Common myeloid progenitor, CD34-positive (primary cell): ENCODE measurements at regions not wholly inside any gene's neighbourhood (a gene's known extent, or its start where the extent isn't known, plus 50 kb on each side); places are given as distances from the start of the nearest gene placed in this dataset.

Source experiments
- CTCF ChIA-PET: fragments of 350-600 bp; sonication (Branson Sonifier 250); formaldehyde crosslinking; loops from one replicate; lab custom pipeline; 2021; ENCODE audit warnings: antibody characterized with exemption; lab: Charles Lee
- POLR2A ChIA-PET: fragments of 350-600 bp; sonication (Branson Sonifier 250); formaldehyde crosslinking; loops from one replicate; lab custom pipeline; 2021; ENCODE audit warnings: antibody characterized with exemption; lab: Charles Lee
- DNase-seq, 3 donors: peaks; one replicate each; pipeline versions ENCODE4 v3.0.0 to v3.0.0-alpha.2; 2013
- H3K27ac ChIP-seq, 2 experiments: 1 replicate in 1 of 2; 2 replicates in 1 of 2; pipeline ENCODE4 v1.7.0; 2013; ENCODE audit warnings: inconsistent platforms in 2 of 2, low read length in 2 of 2, mild to moderate bottlenecking in 2 of 2, low read depth in 1 of 2, moderate library complexity in 1 of 2; ENCODE audit not compliant: severe bottlenecking in 2 of 2, insufficient read depth in 1 of 2, poor library complexity in 1 of 2
- H3K27me3 ChIP-seq, 5 experiments: replicated peaks in 2 of 5; 1 replicate in 3 of 5; 2 replicates in 2 of 5; pipeline versions ENCODE4 v1.6.1 to v1.7.0; 2013; ENCODE audit warnings: low read length in 4 of 5, mild to moderate bottlenecking in 2 of 5, moderate library complexity in 2 of 5, inconsistent platforms in 1 of 5; ENCODE audit not compliant: insufficient read depth in 5 of 5, control insufficient read depth in 4 of 5
- H3K36me3 ChIP-seq, 4 experiments: 1 replicate in 2 of 4; 2 replicates in 2 of 4; pipeline versions ENCODE4 v1.6.1 to v1.7.0; 2013; ENCODE audit warnings: low read length in 3 of 4, control low read depth in 1 of 4, mild to moderate bottlenecking in 1 of 4; ENCODE audit not compliant: control insufficient read depth in 4 of 4, insufficient read depth in 4 of 4
- H3K4me1 ChIP-seq, 4 experiments: 1 replicate in 3 of 4; 2 replicates in 1 of 4; pipeline versions ENCODE4 v1.6.1 to v1.7.1; 2013; ENCODE audit warnings: low read length in 3 of 4, mild to moderate bottlenecking in 3 of 4, control low read depth in 1 of 4, inconsistent platforms in 1 of 4, moderate library complexity in 1 of 4; ENCODE audit not compliant: control insufficient read depth in 4 of 4, insufficient read depth in 4 of 4; ENCODE audit errors: control extremely low read depth in 1 of 4
- H3K4me3 ChIP-seq, 7 experiments: 1 replicate in 4 of 7; 2 replicates in 3 of 7; pipeline versions ENCODE4 v1.5.1 to v1.7.0; 2013; ENCODE audit warnings: mild to moderate bottlenecking in 7 of 7, low read length in 6 of 7, moderate library complexity in 6 of 7, inconsistent platforms in 2 of 7, low read depth in 2 of 7, control low read depth in 1 of 7; ENCODE audit not compliant: insufficient read depth in 4 of 7, control insufficient read depth in 1 of 7; ENCODE audit errors: extremely low read depth in 1 of 7
- H3K9me3 ChIP-seq, 5 experiments: 1 replicate in 4 of 5; 2 replicates in 1 of 5; pipeline versions ENCODE4 v1.6.1 to v1.7.1; 2013; ENCODE audit warnings: low read length in 4 of 5, mild to moderate bottlenecking in 2 of 5, inconsistent platforms in 1 of 5, low read depth in 1 of 5, moderate library complexity in 1 of 5; ENCODE audit not compliant: control insufficient read depth in 4 of 5, insufficient read depth in 2 of 5; ENCODE audit errors: control extremely low read depth in 1 of 5
- WGBS: methylation state at CpG from one replicate; pipeline ENCODE4 v1.1.5; 2013; ENCODE audit not compliant: insufficient coverage; 5-methylcytosine and 5-hydroxymethylcytosine counted together

DNA sequence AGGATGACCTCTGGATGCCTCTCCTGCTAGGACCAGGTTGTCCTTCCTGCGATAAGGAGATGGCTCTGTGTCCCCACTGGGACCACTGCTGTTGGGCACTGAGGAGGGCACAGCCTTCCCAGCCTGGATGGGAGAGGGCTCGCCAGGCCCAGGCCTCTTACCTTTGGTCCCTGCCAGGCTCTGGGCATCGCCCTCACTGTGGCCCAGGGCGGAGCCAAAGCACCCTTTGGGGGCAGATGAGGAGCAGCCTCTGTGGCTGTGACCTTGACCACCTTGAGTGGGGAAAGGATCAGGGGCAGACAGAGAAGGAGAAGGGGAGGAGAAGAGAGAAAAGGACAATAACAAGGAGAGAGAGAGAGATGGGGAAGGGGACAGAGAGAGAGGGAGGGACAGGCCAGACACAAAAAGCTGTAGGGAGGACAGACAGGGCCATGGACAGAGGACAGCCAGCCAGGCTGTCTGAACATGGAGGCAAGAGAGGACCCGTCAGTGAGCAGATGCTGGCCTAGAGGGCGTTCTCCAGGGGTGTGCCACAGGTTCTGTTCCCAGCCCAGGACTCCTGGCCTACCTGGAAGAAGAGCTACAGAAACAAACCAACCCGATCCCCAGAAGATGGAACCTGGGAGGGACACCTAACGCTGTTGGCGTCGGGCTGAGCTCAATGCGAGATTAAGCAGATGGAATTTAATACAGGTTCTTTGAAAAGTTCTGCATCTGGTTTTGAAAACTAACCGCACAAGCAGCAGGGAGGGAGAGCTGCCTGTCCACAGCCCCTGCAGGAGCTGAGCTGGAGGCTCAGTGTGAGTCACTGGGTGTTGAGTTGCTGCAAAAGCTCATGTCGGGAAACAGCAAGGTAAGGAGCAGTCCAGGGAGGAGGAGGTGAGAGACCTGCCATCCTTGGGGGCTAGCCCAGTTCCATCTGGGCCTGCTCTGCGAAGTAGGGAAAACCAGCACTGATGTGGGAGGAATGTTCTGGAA is 262.1 kb downstream of the PTPRU start:
- CTCF ChIA-PET, result no interaction called here
- no peak for DNase-seq
- H3K4me3 ChIP-seq, result no peak overlapping the region
- no peak overlapping the region for H3K27ac ChIP-seq
- no peaks in the 10 kb centered on the region for H3K4me1 ChIP-seq
- peaks cover 0 to 26% (median 3%) of the 10 kb centered on the region in 5 experiments for H3K27me3 ChIP-seq
- POLR2A ChIA-PET, result no interaction called here
- H3K36me3 ChIP-seq, result no peaks in the 10 kb centered on the region
- WGBS, result 90% methylated on average over 13 of the region's 14 CpGs
- peaks cover 0 to 18% (median 4%) of the 10 kb centered on the region in 5 experiments for H3K9me3 ChIP-seq

DNA sequence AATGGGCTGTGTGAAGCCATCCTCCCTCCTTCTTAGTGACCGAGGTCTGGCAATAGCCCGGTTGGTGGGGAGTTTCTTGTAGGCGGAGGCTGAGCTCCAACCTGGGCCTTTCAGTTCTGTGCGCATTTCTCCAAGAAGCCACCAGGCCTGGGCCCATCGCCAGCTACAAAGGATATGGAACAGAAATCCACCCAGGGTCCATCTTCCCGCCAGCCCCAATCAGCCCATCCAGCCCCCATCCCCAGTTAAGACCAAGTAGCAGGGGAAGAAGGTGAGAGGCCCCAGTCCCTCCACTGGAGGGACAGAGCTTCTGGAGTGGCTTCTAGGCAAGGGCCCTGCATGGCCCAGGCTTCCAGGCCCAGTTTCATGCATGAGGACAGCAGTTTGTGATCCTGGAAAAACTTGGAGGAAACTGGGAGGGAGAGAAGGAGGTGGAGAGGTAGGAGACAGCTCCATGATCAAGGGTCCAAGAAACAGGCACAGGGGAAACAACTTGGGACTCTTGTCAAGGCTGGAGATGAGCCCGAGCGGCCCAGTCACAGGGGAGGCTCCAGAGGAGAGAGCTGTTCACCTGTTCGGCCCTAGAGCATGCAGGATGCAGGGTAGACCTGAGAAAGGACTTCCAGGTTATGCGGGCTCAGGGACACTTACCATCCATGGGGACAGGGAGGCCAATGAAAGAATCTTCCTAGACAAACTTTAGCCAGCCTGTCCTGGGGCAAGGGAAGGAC is 261.2 kb downstream of the PTPRU start:
- WGBS, result 91% methylated on average over 9 of the region's 10 CpGs
- no peaks in the 10 kb centered on the region for H3K4me1 ChIP-seq
- H3K27ac ChIP-seq, result no peak overlapping the region
- CTCF ChIA-PET, result no interaction called here
- no peak overlapping the region for H3K4me3 ChIP-seq
- DNase-seq, result no peak
- no peaks in the 10 kb centered on the region for H3K36me3 ChIP-seq
- POLR2A ChIA-PET, result no interaction called here
- H3K27me3 ChIP-seq, result peaks cover 0 to 19% (median 3%) of the 10 kb centered on the region in 5 experiments
- peaks cover 0 to 18% (median 4%) of the 10 kb centered on the region in 5 experiments for H3K9me3 ChIP-seq

DNA sequence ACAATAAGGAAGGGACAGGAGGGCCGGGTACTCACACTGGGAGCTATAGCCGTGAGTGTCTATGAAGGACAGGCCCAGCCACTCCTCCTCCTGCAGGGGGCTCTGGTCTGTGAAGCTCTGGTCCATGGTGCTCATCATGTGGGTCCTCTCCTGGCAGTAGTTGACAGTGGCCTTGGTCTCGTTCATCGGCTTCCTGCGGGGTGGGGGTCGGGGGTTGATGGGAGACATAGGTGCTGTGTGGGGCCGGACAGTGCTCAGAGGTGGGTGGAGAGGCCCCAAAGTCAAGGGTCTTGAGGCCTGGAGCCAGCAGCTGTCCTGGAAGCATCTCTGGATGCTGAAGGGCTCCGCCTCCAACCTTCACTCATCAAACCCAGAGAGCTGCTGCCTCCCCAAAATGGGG is 260.4 kb downstream of the PTPRU start:
- DNase-seq, result no peak
- CTCF ChIA-PET, result no interaction called here
- Histone ChIP-seq H3K27me3 (peaks cover 0 to 17% (median 3%) of the 10 kb centered on the region in 5 experiments), H3K4me3 (no peak overlapping the region), H3K4me1 (no peaks in the 10 kb centered on the region), H3K9me3 (peaks cover 0 to 18% (median 3%) of the 10 kb centered on the region in 5 experiments), H3K36me3 (no peaks in the 10 kb centered on the region), H3K27ac (no peak overlapping the region)
- 91% methylated on average over 4 of the region's 8 CpGs for WGBS
- POLR2A ChIA-PET, result no interaction called here

DNA sequence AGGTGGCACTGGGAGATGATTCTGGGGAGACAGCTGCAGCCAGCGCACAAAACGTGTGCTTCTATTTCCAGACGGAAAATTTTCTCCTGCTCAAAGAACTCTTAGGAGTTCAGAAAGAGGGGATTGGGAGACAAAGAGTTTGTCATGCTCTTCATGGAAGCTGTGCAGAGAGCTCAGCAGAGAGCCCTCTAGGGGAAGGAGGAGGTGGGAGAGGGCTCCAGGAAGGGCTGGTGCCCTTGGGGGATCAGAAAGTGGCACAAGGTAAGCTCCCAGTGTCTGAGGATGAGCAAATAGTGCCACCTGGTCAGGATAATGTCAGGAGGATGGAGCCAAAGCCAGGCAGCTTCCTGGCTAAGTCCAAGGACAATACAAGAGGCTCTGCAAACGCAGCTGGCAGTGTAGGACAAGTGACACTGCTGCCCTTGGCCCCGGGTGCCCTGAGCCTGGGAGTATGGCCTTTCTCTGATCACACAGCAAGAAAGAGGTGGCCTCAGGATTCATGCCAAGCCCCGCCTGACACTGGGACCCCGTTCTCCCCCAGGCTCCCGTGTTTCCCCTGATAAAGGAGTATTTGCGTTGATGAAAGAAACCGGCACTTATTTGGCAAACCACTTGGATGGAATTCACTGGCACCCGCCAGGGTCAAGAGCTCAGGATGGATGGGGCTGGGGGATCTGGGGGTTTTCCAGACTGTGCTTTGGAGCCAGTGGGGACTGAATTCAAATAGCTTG is 254.0 kb downstream of the PTPRU start:
- no peaks in the 10 kb centered on the region for H3K36me3 ChIP-seq
- H3K27ac ChIP-seq, result no peak overlapping the region
- DNase-seq, result no peak
- ChIA-PET POLR2A (no interaction called here), CTCF (no interaction called here)
- no peaks in the 10 kb centered on the region for H3K4me1 ChIP-seq
- 78% methylated on average over 11 of the region's 11 CpGs for WGBS
- peaks cover 0 to 4% (median 2%) of the 10 kb centered on the region in 5 experiments for H3K9me3 ChIP-seq
- H3K27me3 ChIP-seq, result peaks cover 0 to 5% (median 3%) of the 10 kb centered on the region in 5 experiments
- H3K4me3 ChIP-seq, result no peak overlapping the region

DNA sequence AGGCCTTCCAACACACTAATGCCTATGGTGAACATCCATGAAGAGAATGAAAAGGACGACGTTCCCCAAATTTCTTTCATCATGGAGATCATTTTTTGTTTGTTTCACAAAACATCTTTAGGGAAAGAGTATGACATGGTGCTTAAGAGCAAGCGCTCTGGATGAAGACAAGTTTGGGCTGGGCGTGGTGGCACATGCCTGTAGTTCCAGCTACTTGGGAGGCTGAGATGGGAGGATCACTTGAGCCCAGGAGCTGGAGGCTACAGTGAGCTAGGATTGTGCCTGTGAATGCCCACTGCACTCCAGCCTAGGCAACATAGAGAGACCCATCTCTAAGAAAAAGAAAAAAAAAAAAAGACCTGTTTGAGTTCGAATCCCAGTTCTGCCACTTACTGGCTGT is 253.1 kb downstream of the PTPRU start:
- Histone ChIP-seq H3K27me3 (peaks cover 0 to 5% (median 3%) of the 10 kb centered on the region in 5 experiments), H3K27ac (no peak overlapping the region), H3K9me3 (peaks cover 0 to 3% (median 0%) of the 10 kb centered on the region in 5 experiments), H3K4me1 (no peaks in the 10 kb centered on the region), H3K36me3 (no peaks in the 10 kb centered on the region), H3K4me3 (no peak overlapping the region)
- ChIA-PET CTCF (no interaction called here), POLR2A (no interaction called here)
- no peak for DNase-seq
- 100% methylated on average over 3 of the region's 5 CpGs for WGBS

DNA sequence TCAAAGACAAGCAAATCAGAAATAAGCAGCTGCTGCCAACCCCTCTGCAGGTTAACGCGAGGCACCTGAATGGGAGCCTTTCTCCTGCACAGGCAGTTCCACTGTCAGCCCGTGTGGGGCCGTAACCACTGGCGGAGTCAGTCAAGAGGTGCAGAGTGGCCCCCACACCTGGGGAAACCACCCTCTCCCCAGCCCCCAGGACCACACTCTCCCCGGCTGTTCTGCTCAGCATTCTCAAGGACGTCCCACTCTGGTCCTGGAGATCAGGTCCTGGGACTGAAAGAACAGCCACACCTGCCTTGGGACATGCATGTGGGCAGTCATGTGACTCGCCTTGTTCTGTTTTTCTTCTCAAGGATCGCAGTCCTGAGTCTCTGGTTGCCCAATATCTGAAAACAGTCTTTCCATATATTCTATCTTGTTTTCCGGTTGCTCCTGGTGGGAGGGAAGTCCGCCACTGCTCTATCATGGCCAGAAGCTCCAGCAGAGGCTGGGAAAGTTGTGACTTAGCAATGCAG is 252.5 kb downstream of the PTPRU start:
- ChIA-PET POLR2A (no interaction called here), CTCF (no interaction called here)
- 87% methylated on average over 9 of the region's 11 CpGs for WGBS
- DNase-seq, result no peak
- Histone ChIP-seq H3K9me3 (peaks cover 0 to 3% (median 0%) of the 10 kb centered on the region in 5 experiments), H3K36me3 (no peaks in the 10 kb centered on the region), H3K4me1 (no peaks in the 10 kb centered on the region), H3K27me3 (peaks cover 0 to 5% (median 3%) of the 10 kb centered on the region in 5 experiments), H3K4me3 (no peak overlapping the region), H3K27ac (no peak overlapping the region)
